HG03432 (cell line): ENCODE measurements at regions not wholly inside any gene's neighbourhood (a gene's known extent, or its start where the extent isn't known, plus 50 kb on each side); places are given as distances from the start of the nearest gene placed in this dataset.
A peak's percentile ranks its signal among the peaks of the same experiment; 100 is the strongest.
"Not testable (repeated sequence)": the region's sequence is repeated elsewhere in the genome, so short reads cannot be mapped to it uniquely, and the experiment has no call there.

ENCODE experiments used
- ATAC-seq: cut with Tn5 transposase; IDR thresholded peaks from one replicate; pipeline ENCODE4 v1.9.1; 2021; ENCODE audit warnings: mild to moderate bottlenecking, moderate library complexity; ENCODE audit not compliant: unreplicated experiment

DNA sequence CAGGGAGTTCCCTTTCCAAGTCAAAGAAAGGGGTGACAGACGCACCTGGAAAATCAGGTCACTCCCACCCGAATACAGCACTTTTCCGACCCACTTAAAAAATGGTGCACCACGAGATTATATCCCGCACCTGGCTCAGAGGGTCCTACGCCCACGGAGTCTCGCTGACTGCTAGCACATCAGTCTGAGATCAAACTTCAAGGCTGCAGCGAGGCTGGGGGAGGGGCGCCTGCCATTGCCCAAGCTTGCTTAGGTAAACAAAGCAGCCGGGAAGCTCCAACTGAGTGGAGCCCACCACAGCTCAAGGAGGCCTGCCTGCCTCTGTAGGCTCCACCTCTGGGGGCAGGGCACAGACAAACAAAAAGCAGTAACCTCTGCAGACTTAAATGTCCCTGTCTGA, 277.8 kb upstream of the ARHGAP42 start:
- ATAC-seq, result not testable (repeated sequence)

DNA sequence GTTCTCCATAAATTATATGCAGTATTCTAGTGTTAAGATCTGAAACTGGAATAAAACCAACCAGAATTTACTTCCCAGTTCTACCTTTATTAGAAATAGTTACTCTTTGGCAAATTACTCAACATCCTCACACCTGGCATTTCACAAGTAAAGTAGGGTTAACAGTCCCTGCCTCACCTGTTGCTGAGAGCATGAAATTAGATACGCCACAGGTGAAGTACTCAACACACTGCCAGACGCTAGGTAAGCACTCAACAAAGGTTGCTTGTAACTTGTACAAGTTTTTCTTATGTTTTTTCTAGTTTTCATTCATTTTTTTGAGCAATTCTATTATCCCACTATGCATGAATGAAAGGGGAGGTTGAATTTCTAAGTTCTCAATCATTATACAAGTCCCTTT, 267.6 kb upstream of the ARHGAP42 start:
- ATAC-seq, result no peak

DNA sequence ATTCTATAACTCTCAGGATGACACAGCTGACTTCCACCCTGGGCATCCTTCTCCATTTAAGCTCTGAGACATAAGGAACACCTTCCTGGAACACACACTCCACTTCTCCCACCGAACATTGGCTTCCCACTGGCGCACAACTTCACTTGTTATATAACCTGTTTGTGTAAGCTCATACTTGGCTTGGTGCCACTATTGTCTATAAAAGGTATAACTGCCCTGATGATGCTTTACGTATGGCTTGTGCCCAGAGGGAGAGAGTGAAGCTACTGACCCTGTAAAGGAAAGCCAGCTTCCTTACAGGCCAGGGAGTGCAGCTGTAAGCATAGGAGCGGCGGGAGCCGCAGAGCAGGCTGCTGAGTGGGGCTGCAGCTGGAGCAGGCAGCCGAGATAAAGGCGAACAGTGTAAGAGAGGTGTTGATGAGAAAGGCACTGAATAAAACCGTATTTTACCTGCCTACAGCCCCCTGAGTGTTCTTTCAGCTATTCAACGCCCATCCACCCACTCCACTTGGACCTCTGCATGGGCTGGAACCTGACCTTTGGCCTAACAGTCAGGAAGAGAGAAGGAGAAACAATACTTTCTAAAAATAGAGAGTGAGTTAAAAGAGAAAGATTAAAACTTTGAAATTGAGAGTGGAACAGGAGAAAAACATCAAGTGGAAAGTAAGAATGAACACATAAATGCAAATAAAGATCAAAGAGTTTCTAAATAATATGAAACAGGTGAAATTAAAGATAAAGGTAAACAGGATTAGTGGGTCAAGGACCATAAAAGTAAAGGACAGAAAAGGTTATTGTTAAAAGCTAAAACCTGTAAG, 252.1 kb upstream of the ARHGAP42 start:
- no peak for ATAC-seq

DNA sequence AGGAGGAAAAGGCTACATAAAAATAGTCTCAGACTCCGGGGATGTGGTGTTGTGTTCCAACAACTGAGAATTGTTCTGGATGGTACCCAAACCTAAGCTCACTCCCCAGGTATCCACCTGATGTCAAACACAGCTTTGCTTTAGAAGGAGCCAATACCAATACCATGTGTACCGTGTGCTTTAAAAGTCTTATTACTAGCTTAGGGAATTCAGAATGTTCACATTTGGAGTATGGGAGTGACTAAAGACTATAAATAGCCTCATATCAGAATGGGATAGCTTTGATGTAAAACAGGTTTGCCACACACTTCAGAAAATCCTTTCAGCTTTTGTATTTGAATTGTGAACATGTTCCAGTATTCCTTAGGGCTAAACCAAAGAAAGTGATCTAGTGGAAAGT, 248.7 kb upstream of the ARHGAP42 start:
- no peak for ATAC-seq

DNA sequence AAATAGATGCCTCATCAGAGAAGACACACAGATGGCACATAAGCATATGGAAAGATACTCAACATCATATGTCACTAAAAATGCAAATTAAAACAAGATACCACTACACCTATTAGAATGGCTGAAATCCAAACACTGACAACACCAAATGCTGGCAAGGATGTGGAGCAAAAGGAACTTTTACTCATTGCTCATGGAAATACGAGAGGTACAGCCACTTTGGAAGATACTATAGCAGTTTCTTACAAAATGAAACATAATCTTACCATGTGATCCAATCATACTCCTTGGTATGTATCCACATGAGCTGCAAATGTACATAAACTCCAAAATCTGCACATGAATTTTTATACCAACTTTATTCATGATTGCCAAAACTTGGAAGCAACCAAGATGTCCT, 246.0 kb upstream of the ARHGAP42 start:
- ATAC-seq, result no peak

DNA sequence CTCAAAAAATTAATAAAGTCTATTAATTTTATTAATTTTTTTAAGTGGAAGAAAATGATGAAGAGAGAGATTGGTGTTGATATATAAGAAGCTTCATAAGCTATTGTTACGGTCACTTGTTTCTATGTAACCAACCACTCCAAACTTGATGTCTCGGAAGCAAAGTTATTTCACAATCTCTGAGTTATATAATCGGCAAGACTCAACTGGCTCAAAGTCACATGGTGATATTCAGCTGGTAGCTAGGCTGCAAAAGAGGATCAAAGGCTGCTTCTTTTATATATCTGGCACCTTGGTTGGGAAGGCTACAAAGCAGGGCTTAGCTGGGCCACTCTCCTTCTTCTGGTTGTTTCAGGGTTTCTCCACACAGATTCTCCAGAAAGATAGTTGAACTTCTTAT, 245.1 kb upstream of the ARHGAP42 start:
- ATAC-seq, result no peak

DNA sequence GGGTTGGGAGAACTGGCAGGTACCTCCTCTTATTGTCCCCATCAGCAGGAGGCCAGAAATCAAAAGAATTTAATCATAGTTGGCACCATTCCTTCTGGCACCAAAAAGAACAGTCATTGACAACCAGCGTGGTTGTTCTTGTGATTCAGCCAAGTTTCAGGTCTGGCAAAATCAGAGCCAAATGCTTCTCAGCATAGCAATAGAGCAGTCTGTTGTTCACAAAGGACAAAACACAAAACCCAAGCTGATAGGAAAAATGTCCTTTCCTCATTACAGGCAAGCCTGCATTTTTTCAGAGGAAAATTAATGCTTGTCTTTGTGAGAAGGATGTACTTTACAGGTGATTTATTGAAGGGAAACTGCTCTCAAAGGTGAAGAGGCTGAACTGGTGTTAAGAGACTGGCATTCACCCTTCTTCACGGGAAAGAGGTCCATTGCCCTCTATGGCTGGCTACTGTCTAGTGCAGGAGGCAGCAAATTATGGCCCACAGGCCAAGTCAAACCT, 241.8 kb upstream of the ARHGAP42 start:
- ATAC-seq, result no peak

DNA sequence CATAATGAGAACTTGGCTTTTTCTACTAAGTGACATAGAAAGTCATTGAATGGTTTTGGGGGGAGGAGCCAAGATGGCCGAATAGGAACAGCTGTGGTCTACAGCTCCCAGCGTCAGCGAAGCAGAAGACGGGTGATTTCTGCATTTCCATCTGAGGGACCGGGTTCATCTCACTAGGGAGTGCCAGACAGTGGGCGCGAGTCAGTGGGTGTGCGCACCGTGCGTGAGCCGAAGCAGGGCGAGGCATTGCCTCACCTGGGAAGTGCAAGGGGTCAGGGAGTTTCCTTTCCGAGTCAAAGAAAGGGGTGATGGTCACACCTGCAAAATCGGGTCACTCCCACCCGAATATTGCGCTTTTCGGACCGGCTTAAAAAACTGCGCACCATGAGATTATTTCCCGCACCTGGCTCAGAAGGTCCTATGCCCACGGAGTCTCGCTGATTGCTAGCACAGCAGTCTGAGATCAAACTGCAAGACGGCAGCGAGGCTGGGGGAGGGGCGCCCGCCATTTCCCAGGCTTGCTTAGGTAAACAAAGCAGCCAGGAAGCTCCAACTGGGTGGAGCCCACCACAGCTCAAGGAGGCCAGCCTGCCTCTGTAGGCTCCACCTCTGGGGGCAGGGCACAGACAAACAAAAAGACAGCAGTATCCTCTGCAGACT, 235.2 kb upstream of the ARHGAP42 start:
- not testable (repeated sequence) for ATAC-seq

DNA sequence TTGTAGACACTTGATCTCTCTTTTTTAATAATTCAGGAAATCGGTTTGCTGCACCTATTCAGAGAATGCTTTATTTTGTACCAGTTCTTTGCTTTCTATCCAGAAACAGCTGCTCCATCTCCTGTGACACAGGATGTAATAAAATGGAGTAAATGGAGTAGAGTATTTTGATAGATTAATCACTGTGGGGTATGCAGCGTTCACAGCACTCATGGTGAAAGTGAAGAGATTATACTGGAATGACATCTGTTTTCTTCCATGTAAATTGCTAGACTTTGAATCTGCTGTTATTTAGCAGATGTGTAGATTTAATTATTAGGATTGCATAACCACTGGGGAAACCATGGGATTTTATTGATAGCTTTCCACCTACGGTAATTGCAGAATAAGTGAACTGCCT, 227.3 kb upstream of the ARHGAP42 start:
- ATAC-seq, result no peak

DNA sequence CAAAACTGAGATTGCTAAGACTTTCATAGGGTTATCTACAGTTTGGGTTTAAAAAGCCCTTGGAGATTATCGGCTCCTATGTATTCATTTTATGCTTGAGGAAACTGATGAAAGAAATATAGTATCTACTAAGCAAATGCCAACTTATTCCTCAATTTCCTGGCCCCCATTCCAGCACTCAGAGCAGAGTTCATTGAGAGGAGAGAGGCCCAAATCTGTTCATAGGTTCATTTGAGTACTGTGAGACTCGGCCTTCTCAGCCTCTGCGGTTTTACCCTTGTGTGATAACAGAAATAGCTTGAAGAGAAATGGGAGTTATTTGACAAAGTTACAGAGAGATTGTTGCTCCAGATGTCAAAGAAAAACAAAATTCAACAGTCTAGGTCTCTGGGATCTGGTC, 226.7 kb upstream of the ARHGAP42 start:
- no peak for ATAC-seq

DNA sequence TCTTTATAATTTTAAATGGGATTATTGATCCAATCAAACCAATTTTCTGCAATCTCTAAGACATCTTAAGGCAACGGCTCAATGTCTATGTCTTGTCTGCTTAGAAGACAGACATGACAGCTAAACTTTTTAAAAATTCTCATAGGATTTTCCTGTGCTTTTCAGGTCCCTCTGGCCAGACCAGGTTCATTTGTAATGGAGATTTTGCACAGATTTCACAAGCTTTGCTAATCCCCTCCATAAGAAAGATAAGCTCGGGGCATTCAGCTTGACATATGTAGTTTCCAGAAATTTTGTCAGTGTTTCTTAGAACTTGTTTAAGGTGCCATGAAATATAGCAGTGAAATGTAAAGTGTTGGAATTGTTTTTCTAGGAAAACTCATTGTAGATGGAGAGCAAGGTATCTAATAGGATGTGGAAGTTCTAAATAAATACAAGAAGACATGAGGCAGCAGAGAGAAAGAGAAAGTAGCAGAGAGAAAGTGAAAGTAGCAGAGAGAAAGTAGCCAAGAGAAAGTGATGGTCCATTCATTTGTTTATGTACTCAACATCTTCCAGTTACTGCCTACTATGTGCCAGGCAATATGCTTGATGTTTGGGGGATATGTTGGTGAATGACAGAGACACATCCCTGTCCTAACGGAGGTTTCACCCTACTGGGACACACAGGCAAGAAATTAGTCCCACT, 219.1 kb upstream of the ARHGAP42 start:
- ATAC-seq, result peak; percentile 77

DNA sequence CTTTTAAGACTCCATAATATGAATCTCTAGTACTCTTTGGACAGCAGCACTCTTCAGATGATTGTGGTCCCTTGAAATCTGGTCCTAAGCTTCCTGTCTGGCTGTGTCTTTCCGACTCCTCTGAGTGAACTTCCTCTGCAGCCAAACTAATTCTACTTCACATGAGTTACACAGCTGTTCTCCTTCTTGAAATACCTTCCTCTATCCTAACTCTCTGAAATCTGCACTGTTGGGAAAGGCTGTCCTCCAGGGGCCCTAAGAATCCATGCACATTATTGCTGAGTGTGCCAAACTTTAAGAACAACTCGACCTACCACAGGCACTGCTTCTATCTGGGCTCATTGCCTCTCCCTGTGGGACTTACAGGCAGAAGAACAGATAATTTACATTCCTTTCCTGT, 217.3 kb upstream of the ARHGAP42 start:
- no peak for ATAC-seq

DNA sequence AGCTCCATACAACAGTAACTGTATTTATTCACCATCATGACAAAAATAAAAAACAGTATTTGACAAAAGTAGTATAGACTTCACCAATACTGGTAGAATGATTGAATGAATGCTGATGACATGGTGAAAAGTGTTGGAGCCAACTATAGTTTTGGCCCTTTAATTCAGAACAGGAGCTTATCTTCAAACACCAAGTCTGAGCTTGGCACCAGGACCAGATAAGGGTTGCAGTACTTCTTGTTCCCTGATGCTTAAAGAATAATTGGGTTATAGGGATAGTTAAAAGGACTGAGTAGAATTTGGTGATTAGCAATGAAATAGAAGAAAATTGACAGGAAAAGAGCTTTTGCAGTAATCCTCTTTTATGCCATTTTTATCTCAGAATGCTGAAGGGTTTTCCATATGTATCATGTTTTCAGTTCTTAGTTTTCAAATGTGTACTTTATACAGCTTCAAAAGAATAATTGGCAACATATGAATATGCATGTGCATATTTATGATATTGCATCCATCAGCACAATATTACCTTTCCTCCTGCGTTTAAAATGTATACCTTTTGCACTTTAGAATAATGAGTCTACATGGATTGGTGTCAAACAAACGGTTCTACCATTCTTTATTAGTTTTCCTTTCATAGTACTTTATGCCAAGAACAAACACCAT, 214.2 kb upstream of the ARHGAP42 start:
- ATAC-seq, result no peak

DNA sequence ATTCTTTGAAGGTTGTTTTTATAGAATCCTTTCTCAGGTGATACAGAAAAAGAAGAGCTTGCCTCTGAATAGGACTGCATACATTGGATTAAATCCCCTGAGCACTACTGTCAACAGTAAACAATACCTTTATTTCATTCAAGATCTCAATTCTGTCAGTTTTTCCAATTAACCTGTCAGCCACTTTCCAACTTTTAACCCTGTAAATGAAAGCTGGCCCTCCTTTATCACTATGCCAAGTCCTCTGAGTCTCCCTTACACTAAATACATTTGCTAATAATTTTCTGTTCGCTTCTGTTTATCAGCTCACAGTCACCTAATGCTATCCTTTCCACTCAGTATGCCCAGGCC, 213.7 kb upstream of the ARHGAP42 start:
- no peak for ATAC-seq

DNA sequence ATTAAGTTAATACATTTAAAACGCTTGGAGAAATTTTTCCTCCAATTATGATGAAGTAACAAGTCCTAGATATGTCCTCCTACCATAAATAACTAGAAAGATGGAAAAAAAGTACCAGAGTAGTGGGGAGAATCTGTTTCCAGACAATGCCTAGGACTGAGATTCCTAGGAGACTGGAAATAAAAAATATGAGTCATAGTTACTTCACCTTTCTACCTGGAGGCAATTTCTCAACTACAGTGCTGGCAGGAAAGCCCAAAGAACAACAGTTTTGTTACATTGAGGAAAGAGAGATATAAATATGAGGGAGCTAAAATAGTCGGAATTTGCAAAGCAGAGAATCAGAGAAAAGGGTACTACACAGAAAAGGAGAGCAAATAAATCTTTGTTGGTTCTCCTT, 202.1 kb upstream of the ARHGAP42 start:
- no peak for ATAC-seq

DNA sequence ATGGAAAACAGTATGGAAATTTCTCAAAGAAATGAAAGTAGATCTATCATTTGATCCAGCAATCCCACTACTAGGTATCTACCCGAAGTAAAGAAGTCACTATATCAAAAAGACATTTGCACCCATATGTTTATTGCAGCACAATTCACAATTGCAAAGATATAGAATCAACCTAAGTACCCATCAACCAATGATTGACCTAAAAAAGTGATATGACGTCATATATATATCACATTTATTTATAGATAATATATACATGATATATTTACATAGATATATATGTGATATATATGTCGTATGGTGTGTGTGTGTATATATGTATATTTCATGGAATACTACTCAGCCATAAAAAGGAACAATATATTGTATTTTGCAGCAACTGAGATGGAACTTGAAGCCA, 188.3 kb upstream of the ARHGAP42 start:
- ATAC-seq, result no peak

DNA sequence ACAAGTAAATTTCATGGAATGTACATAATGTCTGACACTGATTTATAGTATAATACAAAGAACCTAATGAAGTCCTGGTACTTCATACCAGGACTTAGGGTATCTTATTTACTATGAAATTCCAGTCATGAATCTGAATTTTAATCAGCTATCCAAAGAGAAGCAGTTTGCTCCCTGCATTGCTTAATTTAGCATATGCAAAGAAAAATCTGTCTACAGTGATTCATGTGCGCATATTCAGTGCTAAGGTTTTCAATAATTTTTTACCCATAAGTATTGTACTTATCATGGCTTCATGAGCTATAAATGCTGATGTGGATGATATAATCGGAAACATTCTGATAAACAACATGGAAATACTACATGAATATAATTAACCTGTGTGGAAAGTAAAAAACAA, 185.6 kb upstream of the ARHGAP42 start:
- ATAC-seq, result no peak

DNA sequence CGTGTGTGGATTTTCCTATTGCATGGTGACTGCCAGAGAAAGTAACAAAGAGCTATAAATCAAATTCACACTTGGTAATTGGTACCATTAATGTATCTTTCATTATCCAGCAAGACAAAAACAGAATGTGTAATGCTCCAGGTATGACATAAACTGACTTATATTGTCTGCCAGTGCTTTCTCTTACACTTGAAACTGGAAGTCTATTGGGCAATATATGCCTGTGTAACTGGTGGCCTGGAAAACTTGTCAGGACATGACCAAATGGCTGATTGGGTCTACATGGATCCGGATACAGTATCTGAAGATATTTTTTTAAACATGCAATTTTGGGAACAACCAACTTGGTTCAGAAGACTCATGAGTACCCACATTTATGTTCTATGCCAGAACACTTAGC, 174.6 kb upstream of the ARHGAP42 start:
- ATAC-seq, result no peak

DNA sequence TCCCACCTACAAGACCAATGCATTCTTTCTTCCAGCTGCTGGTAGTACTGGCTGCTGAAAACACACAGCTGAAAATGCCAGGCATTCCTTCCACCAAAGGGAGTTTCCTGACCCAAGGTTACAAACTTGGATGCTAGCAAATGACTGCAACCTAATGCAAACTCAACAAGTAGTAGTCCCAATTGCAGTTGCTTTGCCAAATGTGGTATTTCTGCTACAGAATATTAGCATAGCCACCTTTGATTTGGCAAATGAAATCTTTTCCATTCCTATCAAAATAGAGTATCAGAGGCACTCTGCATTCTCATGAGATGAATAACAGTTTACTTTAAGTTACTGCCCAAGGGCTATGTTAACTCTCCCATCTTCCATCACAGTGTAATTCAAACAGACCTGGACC, 172.0 kb upstream of the ARHGAP42 start:
- no peak for ATAC-seq

DNA sequence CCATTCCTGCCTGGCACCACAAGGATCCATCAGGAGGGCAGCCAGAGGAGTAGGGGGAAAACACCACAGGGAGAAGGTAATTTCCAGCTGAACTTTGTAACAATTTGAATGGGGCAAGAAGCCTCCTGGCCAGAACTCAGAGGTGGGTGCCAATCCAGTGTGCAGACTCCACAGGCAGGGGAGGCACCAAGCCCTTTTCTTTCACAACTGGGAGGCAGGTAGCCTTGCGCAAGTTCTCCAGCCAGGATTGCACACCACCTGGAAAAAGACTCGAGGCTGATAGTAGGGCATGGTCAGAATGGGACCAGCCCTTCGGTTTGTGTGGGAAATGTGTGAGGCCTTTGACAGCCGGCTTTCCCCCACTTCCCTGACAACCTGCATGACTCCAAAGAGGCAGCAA, 161.9 kb upstream of the ARHGAP42 start:
- no peak for ATAC-seq

DNA sequence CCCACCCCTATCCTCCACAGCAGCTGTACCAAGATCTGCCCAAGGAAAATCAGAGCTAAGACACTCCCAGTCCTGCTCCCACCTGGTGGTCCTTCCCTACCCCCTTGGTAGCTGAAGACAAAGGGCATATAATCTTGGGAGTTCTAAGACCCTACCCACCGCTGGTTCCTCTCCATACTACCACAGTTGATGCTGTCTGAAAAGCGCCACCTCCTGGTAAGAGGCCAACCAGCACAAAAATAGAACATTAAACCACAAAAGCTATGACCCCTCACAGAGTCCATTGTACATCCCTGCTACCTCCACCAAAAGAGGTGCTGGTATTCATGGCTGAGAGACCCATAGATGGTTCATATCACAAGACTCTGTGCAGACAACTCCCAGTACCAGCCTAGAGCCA, 161.5 kb upstream of the ARHGAP42 start:
- no peak for ATAC-seq
